HCT116 (cell line): ENCODE measurements at regions not wholly inside any gene's neighbourhood (a gene's known extent, or its start where the extent isn't known, plus 50 kb on each side); places are given as distances from the start of the nearest gene placed in this dataset.

ENCODE experiments used
- CBX3 ChIP-seq: IDR thresholded peaks from 2 replicates; pipeline ENCODE4 v1.6.1; 2012; ENCODE audit warnings: low read depth
- CTCF ChIP-seq, 3 experiments: fragments of 200-600 bp in 1 of 3; sonication (generic) in 1 of 3; IDR thresholded peaks in 2 of 3; conservative IDR thresholded peaks in 1 of 3; 2 replicates each; pipeline ENCODE4 v1.5.1; 2012 to 2017; ENCODE audit warnings: low read depth in 2 of 3, low read length in 2 of 3, antibody characterized with exemption in 1 of 3, borderline replicate concordance in 1 of 3, control low read depth in 1 of 3, mild to moderate bottlenecking in 1 of 3, mixed read lengths in 1 of 3, mixed run types in 1 of 3, moderate library complexity in 1 of 3; ENCODE audit not compliant: insufficient read depth in 1 of 3
- YY1 ChIP-seq: IDR thresholded peaks from 2 replicates; pipeline ENCODE4 v1.6.1; 2011; ENCODE audit warnings: low read length, low read depth, moderate library complexity, mild to moderate bottlenecking; ENCODE audit not compliant: insufficient replicate concordance; ENCODE audit errors: extremely low read depth
- ZFX ChIP-seq: fragments of 450-650 bp; IDR thresholded peaks from 2 replicates; pipeline ENCODE4 v1.6.1; 2017

DNA sequence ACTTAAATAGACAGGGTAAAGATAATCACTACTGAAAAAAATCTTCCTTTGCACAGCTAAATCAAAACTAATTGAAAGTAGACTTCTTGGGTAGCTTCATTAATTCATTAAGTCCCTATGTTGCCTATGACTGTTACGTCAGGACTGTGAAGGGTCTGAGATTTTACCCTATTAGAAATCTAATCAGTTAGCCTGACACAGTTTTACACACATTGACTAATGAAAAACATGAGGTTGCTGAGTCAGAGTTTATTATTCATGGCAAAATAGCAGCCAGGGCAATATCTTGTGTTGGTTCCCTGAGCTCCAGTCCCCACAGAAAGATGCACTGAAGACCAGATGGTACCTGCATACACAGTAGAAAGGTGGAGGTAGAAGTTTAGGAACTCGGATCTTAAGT lies 262.5 kb upstream of the ZP4 start:
- TF ChIP-seq YY1, result no peak
- no peak for TF ChIP-seq ZFX
- no peak for TF ChIP-seq CTCF (IDR thresholded peaks at IDR 0.05 in 2 of 3, conservative IDR thresholded peaks at IDR 0.05 in 1 of 3; ENCODE audit: borderline replicate concordance in 1 of 3, insufficient read depth in 1 of 3, low read depth in 2 of 3, low read length in 2 of 3)
- no peak for TF ChIP-seq CBX3
